OCI-LY7 (cell line): ENCODE measurements at regions not wholly inside any gene's neighbourhood (a gene's known extent, or its start where the extent isn't known, plus 50 kb on each side); places are given as distances from the start of the nearest gene placed in this dataset.

Experiments used
- BruUV-seq: library from RNA; stranded (reverse); fragments of 400-500 nt; replicated peaks from 2 replicates; lab custom pipeline; 2021; lab: Mats Ljungman, UMichigan
- CTCF ChIA-PET: fragments of 300-600 bp; sonication (Branson Sonifier 250); formaldehyde crosslinking; loops from one replicate; lab custom pipeline; 2022; ENCODE audit warnings: antibody characterized with exemption; ENCODE audit not compliant: unreplicated experiment; lab: Charles Lee
- POLR2A ChIA-PET: fragments of 300-600 bp; sonication (Branson Sonifier 250); formaldehyde crosslinking; loops from one replicate; lab custom pipeline; 2022; ENCODE audit warnings: antibody characterized with exemption; lab: Charles Lee
- DNase-seq: peaks from one replicate; pipeline ENCODE4 v3.0.0-alpha.2; 2015; ENCODE audit warnings: low spot score
- H2AFZ ChIP-seq: fragments of 200-600 bp; sonication (generic), shearing (Covaris generic); 2 replicates; pipeline ENCODE4 v1.6.1; 2014; ENCODE audit warnings: mild to moderate bottlenecking, antibody characterized with exemption, low read length, moderate library complexity
- H3K27ac ChIP-seq: fragments of 200-600 bp; sonication (generic); 2 replicates; pipeline ENCODE4 v1.5.1; 2014; ENCODE audit warnings: mixed run types, low read depth, mild to moderate bottlenecking, moderate library complexity, low read length, inconsistent platforms; ENCODE audit not compliant: poor library complexity, severe bottlenecking
- H3K36me3 ChIP-seq: fragments of 200-600 bp; sonication (generic); 2 replicates; pipeline ENCODE4 v1.6.1; 2014; ENCODE audit warnings: mild to moderate bottlenecking, antibody characterized with exemption, low read length, moderate library complexity, mixed read lengths; ENCODE audit not compliant: insufficient read depth
- H3K4me1 ChIP-seq: fragments of 200-600 bp; sonication (generic); 2 replicates; pipeline ENCODE4 v1.5.1; 2014; ENCODE audit warnings: mild to moderate bottlenecking, low read length; ENCODE audit not compliant: insufficient read depth, poor library complexity, severe bottlenecking
- H3K4me2 ChIP-seq: fragments of 200-600 bp; sonication (generic); 2 replicates; pipeline ENCODE4 v1.6.1; 2014; ENCODE audit warnings: mild to moderate bottlenecking, low read length
- H3K4me3 ChIP-seq: fragments of 200-600 bp; sonication (generic); 2 replicates; pipeline ENCODE4 v1.5.1; 2014; ENCODE audit warnings: mild to moderate bottlenecking, low read depth, low read length; ENCODE audit not compliant: poor library complexity, severe bottlenecking
- H3K79me2 ChIP-seq: fragments of 200-600 bp; sonication (generic); 2 replicates; pipeline ENCODE4 v1.6.1; 2016; ENCODE audit warnings: low read depth, mild to moderate bottlenecking, low read length, moderate library complexity, mixed read lengths; ENCODE audit not compliant: insufficient read depth
- H3K9me2 ChIP-seq: fragments of 200-600 bp; sonication (generic); 2 replicates; pipeline ENCODE4 v1.6.1; 2016; ENCODE audit warnings: mild to moderate bottlenecking, low read length, mixed read lengths; ENCODE audit not compliant: insufficient read depth
- H3K9me3 ChIP-seq: fragments of 200-600 bp; sonication (generic); 2 replicates; pipeline ENCODE4 v1.6.1; 2014; ENCODE audit warnings: mild to moderate bottlenecking, mixed run types, low read length, mixed read lengths
- H4K20me1 ChIP-seq: fragments of 200-600 bp; sonication (generic); 2 replicates; pipeline ENCODE4 v1.6.1; 2014; ENCODE audit warnings: mild to moderate bottlenecking, antibody characterized with exemption, low read length, moderate library complexity, mixed read lengths; ENCODE audit not compliant: insufficient read depth
- CTCF ChIP-seq: fragments of 200-600 bp; sonication (generic); conservative IDR thresholded peaks from 2 replicates; pipeline ENCODE4 v1.5.1; 2014; ENCODE audit warnings: mild to moderate bottlenecking, antibody characterized with exemption, low read length, moderate library complexity, mixed read lengths
- EZH2phosphoT487 ChIP-seq: fragments of 200-600 bp; sonication (generic); IDR thresholded peaks from 2 replicates; pipeline ENCODE4 v1.6.1; 2018; ENCODE audit warnings: low read depth, borderline replicate concordance, mild to moderate bottlenecking, mixed run types, antibody characterized with exemption, low read length, moderate library complexity, mixed read lengths
- intact Hi-C: fragments of 100-400 bp; cut with micrococcal nuclease; formaldehyde crosslinking; loops from one replicate; pipeline ENCODE4 v1.10.0; 2022; ENCODE audit not compliant: unreplicated experiment

DNA sequence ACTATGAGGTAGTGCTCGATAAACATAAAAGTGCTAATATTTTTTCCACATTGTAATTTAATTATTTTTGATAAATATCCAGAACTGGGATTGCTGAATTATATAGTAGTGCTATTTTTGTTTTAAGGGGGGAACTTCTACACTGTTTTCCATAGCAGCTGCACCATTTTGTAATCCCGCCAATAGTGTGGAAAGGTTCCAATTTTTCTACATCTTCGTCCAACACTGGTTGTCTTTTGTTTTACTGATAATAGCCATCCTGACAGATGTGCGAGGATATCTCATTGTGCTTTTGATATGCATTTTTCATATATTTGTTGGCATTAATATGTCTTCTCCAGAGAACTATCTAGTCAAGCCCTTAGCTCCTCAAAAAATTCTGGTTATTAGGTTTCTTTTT is 259.6 kb upstream of the KCNJ16 start:
- POLR2A ChIA-PET, result interaction anchor here (1.3 kb wide), 1 partner anchor 9 kb away, joined by 4 read pairs; no protein-coding TSS in a partner anchor
- no peak overlapping the region for H3K4me2 ChIP-seq
- no peak overlapping the region for H2AFZ ChIP-seq
- H3K4me1 ChIP-seq, result no peaks in the 10 kb centered on the region
- DNase-seq, result no peak
- no peaks in the 10 kb centered on the region for H4K20me1 ChIP-seq
- no peaks in the 10 kb centered on the region for H3K9me3 ChIP-seq
- BruUV-seq, result no TSS peak
- intact Hi-C loops, result no loop called here
- H3K9me2 ChIP-seq, result no peaks in the 10 kb centered on the region
- no peak overlapping the region for H3K4me3 ChIP-seq
- CTCF ChIA-PET, result no interaction called here
- H3K27ac ChIP-seq, result no peak overlapping the region
- H3K79me2 ChIP-seq, result no peaks in the 10 kb centered on the region
- no peak for TF ChIP-seq CTCF
- TF ChIP-seq EZH2phosphoT487, result no peak
- H3K36me3 ChIP-seq, result no peaks in the 10 kb centered on the region

GRCh38 chr17:69818467-69818866 is 256.6 kb upstream of the KCNJ16 start:
- no peaks in the 10 kb centered on the region for H3K9me3 ChIP-seq
- no peak overlapping the region for H3K4me2 ChIP-seq
- no peaks in the 10 kb centered on the region for H3K79me2 ChIP-seq
- DNase-seq, result no peak
- ChIA-PET CTCF (no interaction called here), POLR2A (interaction anchor here (0.6 kb wide), 1 partner anchor 89 kb away, joined by 3 read pairs; no protein-coding TSS in a partner anchor)
- intact Hi-C loops, result no loop called here
- no peak overlapping the region for H3K27ac ChIP-seq
- H2AFZ ChIP-seq, result no peak overlapping the region
- H3K4me3 ChIP-seq, result no peak overlapping the region
- H4K20me1 ChIP-seq, result no peaks in the 10 kb centered on the region
- H3K36me3 ChIP-seq, result no peaks in the 10 kb centered on the region
- no TSS peak for BruUV-seq
- TF ChIP-seq EZH2phosphoT487 (no peak), CTCF (no peak)
- no peaks in the 10 kb centered on the region for H3K4me1 ChIP-seq
- H3K9me2 ChIP-seq, result no peaks in the 10 kb centered on the region

- BruUV-seq, result no TSS peak
- Histone ChIP-seq H3K4me3 (no peak overlapping the region), H3K36me3 (no peaks in the 10 kb centered on the region), H3K9me3 (no peaks in the 10 kb centered on the region), H4K20me1 (no peaks in the 10 kb centered on the region), H2AFZ (no peak overlapping the region), H3K4me2 (no peak overlapping the region), H3K9me2 (no peaks in the 10 kb centered on the region), H3K4me1 (no peaks in the 10 kb centered on the region), H3K79me2 (no peaks in the 10 kb centered on the region), H3K27ac (no peak overlapping the region)
- DNase-seq, result no peak
- intact Hi-C loops, result no loop called here
- POLR2A ChIA-PET, result interaction anchor here (0.6 kb wide), 1 partner anchor 88 kb away, joined by 3 read pairs; no protein-coding TSS in a partner anchor
- CTCF ChIA-PET, result no interaction called here
- TF ChIP-seq CTCF, result no peak
These were observed 255.5 kb upstream of the KCNJ16 start for GRCh38 chr17:69819316-69820087.
